HPDE6-E6E7 (cell line): ENCODE measurements at regions not wholly inside any gene's neighbourhood (a gene's known extent, or its start where the extent isn't known, plus 50 kb on each side); places are given as distances from the start of the nearest gene placed in this dataset.
"Not testable (repeated sequence)": the region's sequence is repeated elsewhere in the genome, so short reads cannot be mapped to it uniquely, and the experiment has no call there.

ENCODE experiments used
- DNase-seq: peaks from one replicate; pipeline ENCODE4 v3.0.0; 2011; ENCODE audit warnings: missing footprints; ENCODE audit errors: extremely low spot score

- DNase-seq, result no peak
Observed at GRCh38 chr6:98323605-98324004, 510.8 kb upstream of the POU3F2 start.

- no peak for DNase-seq
Observed at GRCh38 chr6:98324446-98324845, 509.9 kb upstream of the POU3F2 start.

- no peak for DNase-seq
Observed at GRCh38 chr6:98325366-98325765, 509.0 kb upstream of the POU3F2 start.

- DNase-seq, result no peak
Observed at GRCh38 chr6:98333273-98333672, 501.1 kb upstream of the POU3F2 start.

GRCh38 chr6:98335594-98335993, 498.8 kb upstream of the POU3F2 start:
- DNase-seq, result no peak

GRCh38 chr6:98339506-98339905, 494.9 kb upstream of the POU3F2 start:
- DNase-seq, result no peak

- no peak for DNase-seq
Observed at GRCh38 chr6:98343004-98343403, 491.4 kb upstream of the POU3F2 start.

GRCh38 chr6:98343797-98344196, 490.6 kb upstream of the POU3F2 start:
- DNase-seq, result no peak

- DNase-seq, result no peak
Observed at GRCh38 chr6:98352348-98352747, 482.0 kb upstream of the POU3F2 start.

GRCh38 chr6:98358173-98358572, 476.2 kb upstream of the POU3F2 start:
- DNase-seq, result no peak

GRCh38 chr6:98366371-98366770, 468.0 kb upstream of the POU3F2 start:
- DNase-seq, result no peak

GRCh38 chr6:98380589-98380988, 453.8 kb upstream of the POU3F2 start:
- no peak for DNase-seq

GRCh38 chr6:98382246-98382645, 452.1 kb upstream of the POU3F2 start:
- DNase-seq, result no peak

- no peak for DNase-seq
Observed at GRCh38 chr6:98384334-98384733, 450.0 kb upstream of the POU3F2 start.

GRCh38 chr6:98384801-98385200, 449.6 kb upstream of the POU3F2 start:
- no peak for DNase-seq

- no peak for DNase-seq
Observed at GRCh38 chr6:98395610-98396166, 438.7 kb upstream of the POU3F2 start.

GRCh38 chr6:98416027-98416426, 418.3 kb upstream of the POU3F2 start:
- DNase-seq, result no peak

GRCh38 chr6:98416497-98417158, 417.7 kb upstream of the POU3F2 start:
- not testable (repeated sequence) for DNase-seq

GRCh38 chr6:98433325-98434056, 400.9 kb upstream of the POU3F2 start:
- no peak for DNase-seq

- DNase-seq, result no peak
Observed at GRCh38 chr6:98443633-98444032, 390.7 kb upstream of the POU3F2 start.

- DNase-seq, result no peak
Observed at GRCh38 chr6:98452685-98453084, 381.7 kb upstream of the POU3F2 start.

GRCh38 chr6:98454809-98455322, 379.5 kb upstream of the POU3F2 start:
- DNase-seq, result no peak

- DNase-seq, result no peak
Observed at GRCh38 chr6:98458708-98459107, 375.7 kb upstream of the POU3F2 start.
